ENCODE measurements at regions not wholly inside any gene's neighbourhood (a gene's known extent, or its start where the extent isn't known, plus 50 kb on each side); places are given as distances from the start of the nearest gene placed in this dataset.

DNA sequence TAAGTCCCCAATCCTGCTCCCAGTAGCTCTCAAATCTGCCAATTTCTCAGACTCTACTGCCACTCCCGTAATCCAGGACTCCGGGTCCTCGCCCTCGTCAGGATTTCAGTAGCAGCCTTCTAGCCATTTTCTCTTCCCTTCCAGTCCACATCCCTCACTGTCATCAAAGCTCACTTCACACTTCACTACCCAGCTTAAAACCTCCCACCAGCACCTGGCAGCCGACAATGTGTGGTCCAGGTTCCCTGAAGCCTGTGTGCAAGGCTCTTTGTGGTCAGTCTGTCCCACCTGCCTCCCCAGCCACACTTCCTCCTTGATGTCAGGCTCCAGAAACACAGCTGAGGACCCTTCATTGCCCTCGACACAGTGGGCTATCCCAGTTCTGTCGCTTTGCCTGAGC lies 304.5 kb upstream of the ROPN1 start:
- no peaks in the 10 kb centered on the region for H3K9me1 ChIP-seq (replicated peaks; ENCODE audit: control insufficient read depth, extremely low read depth, insufficient read depth, low read length)
- H3K4me3 ChIP-seq (replicated peaks in 1 of 3; ENCODE audit: insufficient read depth in 1 of 3, low read depth in 1 of 3, low read length in 3 of 3): no peak overlapping the region
- H3K9ac ChIP-seq (replicated peaks; ENCODE audit: extremely low read depth, insufficient read depth, low read length): no peak overlapping the region
- dilution Hi-C loops (cut with MboI; ENCODE audit: extremely low pct_ligation_motif_present, low sequenced_read_pairs) (no loop called here), intact Hi-C loops (cut with micrococcal nuclease) (no loop called here)
- no peak overlapping the region for H3K4me2 ChIP-seq (ENCODE audit: insufficient read depth, low read length)
- no peaks in the 10 kb centered on the region for H3K9me3 ChIP-seq (replicated peaks; ENCODE audit: control insufficient read depth, insufficient read depth, low read length)
- DNase-seq (ENCODE audit: low read depth, low spot score) (no peak), FAIRE-seq (no peak)
- no TSS peak for BruUV-seq (replicated peaks)
- TF ChIP-seq FOS (IDR thresholded peaks at IDR 0.05; ENCODE audit: borderline replicate concordance, insufficient read depth, low read length) (no peak), POLR2A (IDR thresholded peaks at IDR 0.05; ENCODE audit: low read depth, low read length) (no peak), GATA2 (IDR thresholded peaks at IDR 0.05; ENCODE audit: insufficient read depth, insufficient read length, low read depth, low read length) (no peak), MYC (IDR thresholded peaks at IDR 0.05; ENCODE audit: low read depth, low read length) (no peak), EZH2 (IDR thresholded peaks at IDR 0.05; ENCODE audit: borderline replicate concordance, low read depth, low read length, severe bottlenecking) (no peak), JUN (IDR thresholded peaks at IDR 0.05; ENCODE audit: borderline replicate concordance, insufficient read depth, insufficient read length, low read depth) (no peak), POLR2AphosphoS5 (IDR thresholded peaks at IDR 0.05; ENCODE audit: insufficient read depth, low read depth, low read length) (no peak)
- TF ChIP-seq, protein P1, sequence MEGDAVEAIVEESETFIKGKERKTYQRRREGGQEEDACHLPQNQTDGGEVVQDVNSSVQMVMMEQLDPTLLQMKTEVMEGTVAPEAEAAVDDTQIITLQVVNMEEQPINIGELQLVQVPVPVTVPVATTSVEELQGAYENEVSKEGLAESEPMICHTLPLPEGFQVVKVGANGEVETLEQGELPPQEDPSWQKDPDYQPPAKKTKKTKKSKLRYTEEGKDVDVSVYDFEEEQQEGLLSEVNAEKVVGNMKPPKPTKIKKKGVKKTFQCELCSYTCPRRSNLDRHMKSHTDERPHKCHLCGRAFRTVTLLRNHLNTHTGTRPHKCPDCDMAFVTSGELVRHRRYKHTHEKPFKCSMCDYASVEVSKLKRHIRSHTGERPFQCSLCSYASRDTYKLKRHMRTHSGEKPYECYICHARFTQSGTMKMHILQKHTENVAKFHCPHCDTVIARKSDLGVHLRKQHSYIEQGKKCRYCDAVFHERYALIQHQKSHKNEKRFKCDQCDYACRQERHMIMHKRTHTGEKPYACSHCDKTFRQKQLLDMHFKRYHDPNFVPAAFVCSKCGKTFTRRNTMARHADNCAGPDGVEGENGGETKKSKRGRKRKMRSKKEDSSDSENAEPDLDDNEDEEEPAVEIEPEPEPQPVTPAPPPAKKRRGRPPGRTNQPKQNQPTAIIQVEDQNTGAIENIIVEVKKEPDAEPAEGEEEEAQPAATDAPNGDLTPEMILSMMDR (IDR thresholded peaks at IDR 0.05; ENCODE audit: extremely low read depth in 1 of 2, insufficient read depth in 1 of 2, low read depth in 1 of 2, low read length in 2 of 2): no peak
- TF ChIP-seq, protein P2, sequence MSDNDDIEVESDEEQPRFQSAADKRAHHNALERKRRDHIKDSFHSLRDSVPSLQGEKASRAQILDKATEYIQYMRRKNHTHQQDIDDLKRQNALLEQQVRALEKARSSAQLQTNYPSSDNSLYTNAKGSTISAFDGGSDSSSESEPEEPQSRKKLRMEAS (IDR thresholded peaks at IDR 0.05; ENCODE audit: insufficient read depth, insufficient read length): no peak
- H3K79me2 ChIP-seq (ENCODE audit: control insufficient read depth, insufficient read depth, low read length): no peaks in the 10 kb centered on the region
- ChIA-PET CTCF (interaction anchor here (1.5 to 1.6 kb wide), 3 partner anchors 9 to 21 kb away, joined by 3 to 7 read pairs (median 5); no protein-coding TSS in a partner anchor), POLR2A (no interaction called here)
- no peak overlapping the region for H3K27ac ChIP-seq (ENCODE audit: insufficient read depth, low read depth, low read length)
- H3K4me1 ChIP-seq (ENCODE audit: control insufficient read depth, extremely low read depth, insufficient read depth, low read length): peaks cover 9% of the 10 kb centered on the region
- no peaks in the 10 kb centered on the region for H4K20me1 ChIP-seq (replicated peaks; ENCODE audit: control insufficient read depth, extremely low read depth, insufficient read depth, low read length)
- H2AFZ ChIP-seq (ENCODE audit: low read depth, low read length): no peak overlapping the region
- H3K36me3 ChIP-seq (ENCODE audit: control insufficient read depth in 2 of 2, extremely low read depth in 1 of 2, insufficient read depth in 2 of 2, low read length in 2 of 2): no peaks in the 10 kb centered on the region
- peaks cover 0 to 4% of the 10 kb centered on the region in 2 experiments for H3K27me3 ChIP-seq (ENCODE audit: control insufficient read depth in 2 of 2, insufficient read depth in 2 of 2, low read length in 2 of 2)
